A673 (cell line): ENCODE measurements at regions not wholly inside any gene's neighbourhood (a gene's known extent, or its start where the extent isn't known, plus 50 kb on each side); places are given as distances from the start of the nearest gene placed in this dataset.

Experiments
- CTCF ChIP-seq: fragments of 300-800, 200-600 bp; sonication (generic); conservative IDR thresholded peaks from 2 replicates; pipeline ENCODE4 v1.5.1; 2017; ENCODE audit warnings: low read depth, mild to moderate bottlenecking, antibody characterized with exemption, low read length, moderate library complexity, mixed read lengths
- EZH2 ChIP-seq: fragments of 200-600 bp; sonication (generic); IDR thresholded peaks from 2 replicates; pipeline ENCODE4 v1.6.1; 2017; ENCODE audit warnings: borderline replicate concordance, low read depth, mild to moderate bottlenecking, mixed read lengths, antibody characterized with exemption, low read length; ENCODE audit not compliant: poor library complexity, severe bottlenecking

- TF ChIP-seq CTCF (no peak), EZH2 (no peak)
Observed at GRCh38 chr9:29435368-29435767, 1862.1 kb upstream of the C9orf72 start.
